ENCODE measurements at regions not wholly inside any gene's neighbourhood (a gene's known extent, or its start where the extent isn't known, plus 50 kb on each side); places are given as distances from the start of the nearest gene placed in this dataset.

GRCh38 chr4:127501103-127501502 is 131.7 kb upstream of the INTU start:
- TF ChIP-seq CTCF (IDR thresholded peaks at IDR 0.05) (no peak), EP300 (IDR thresholded peaks at IDR 0.05) (no peak), POLR2A (IDR thresholded peaks at IDR 0.05) (no peak), POLR2AphosphoS5 (IDR thresholded peaks at IDR 0.05) (no peak)
